MM.1S (cell line): ENCODE measurements at regions not wholly inside any gene's neighbourhood (a gene's known extent, or its start where the extent isn't known, plus 50 kb on each side); places are given as distances from the start of the nearest gene placed in this dataset.

Experiments used
- DNase-seq: peaks from one replicate; pipeline ENCODE4 v3.0.0-alpha.2; 2015
- H2AFZ ChIP-seq: fragments of 300-600 bp; sonication (generic); 2 replicates; pipeline ENCODE4 v1.6.0; 2016; ENCODE audit warnings: antibody characterized with exemption, low read length
- H3F3A ChIP-seq: fragments of 300-600 bp; sonication (generic); 2 replicates; pipeline ENCODE4 v1.6.1; 2016; ENCODE audit warnings: mild to moderate bottlenecking, antibody characterized with exemption, low read length, moderate library complexity, mixed read lengths; ENCODE audit not compliant: insufficient read depth
- H3K27ac ChIP-seq: fragments of 300-600 bp; sonication (generic); 2 replicates; pipeline ENCODE4 v1.5.1; 2016; ENCODE audit warnings: mild to moderate bottlenecking, low read length
- H3K27me3 ChIP-seq: fragments of 300-600 bp; sonication (generic); replicated peaks from 2 replicates; pipeline ENCODE4 v1.6.0; 2016; ENCODE audit warnings: low read length; ENCODE audit not compliant: insufficient read depth
- H3K36me3 ChIP-seq: fragments of 300-600 bp; sonication (generic); replicated peaks from 2 replicates; pipeline ENCODE4 v1.6.1; 2016; ENCODE audit warnings: mild to moderate bottlenecking, low read length, mixed read lengths; ENCODE audit not compliant: insufficient read depth
- H3K4me1 ChIP-seq: fragments of 300-600 bp; sonication (generic); 2 replicates; pipeline ENCODE4 v1.6.1; 2016; ENCODE audit warnings: low read length, mixed read lengths
- H3K4me2 ChIP-seq: fragments of 300-600 bp; sonication (generic); 2 replicates; pipeline ENCODE4 v1.6.0; 2016; ENCODE audit warnings: low read depth, low read length
- H3K4me3 ChIP-seq: fragments of 300-600 bp; sonication (generic); 2 replicates; pipeline ENCODE4 v1.5.1; 2016; ENCODE audit warnings: low read length, mixed read lengths
- H3K79me2 ChIP-seq: fragments of 300-600 bp; sonication (generic); 2 replicates; pipeline ENCODE4 v1.6.1; 2016; ENCODE audit warnings: mixed run types, low read length, mixed read lengths
- H3K9ac ChIP-seq: fragments of 300-600 bp; sonication (generic); 2 replicates; pipeline ENCODE4 v1.6.1; 2016; ENCODE audit warnings: low read length, mixed read lengths
- H3K9me2 ChIP-seq: fragments of 300-600 bp; sonication (generic); replicated peaks from 2 replicates; pipeline ENCODE4 v1.6.1; 2016; ENCODE audit warnings: mild to moderate bottlenecking, low read length, mixed read lengths; ENCODE audit not compliant: insufficient read depth
- H3K9me3 ChIP-seq: fragments of 300-600 bp; sonication (generic); replicated peaks from 2 replicates; pipeline ENCODE4 v1.6.1; 2016; ENCODE audit warnings: mild to moderate bottlenecking, low read length, mixed read lengths; ENCODE audit not compliant: insufficient read depth
- H4K20me1 ChIP-seq: fragments of 300-600 bp; sonication (generic); 2 replicates; pipeline ENCODE4 v1.6.1; 2016; ENCODE audit warnings: mild to moderate bottlenecking, low read length, moderate library complexity, mixed read lengths; ENCODE audit not compliant: insufficient read depth
- CTCF ChIP-seq: fragments of 300-600 bp; sonication (generic); IDR thresholded peaks from 2 replicates; pipeline ENCODE4 v1.5.1; 2016; ENCODE audit warnings: antibody characterized with exemption, low read length, mixed read lengths
- EZH2 ChIP-seq: fragments of 300-600 bp; sonication (generic); optimal IDR thresholded peaks from 2 replicates; pipeline ENCODE3; 2017; ENCODE audit warnings: low read depth, mild to moderate bottlenecking, antibody characterized with exemption, low read length, mixed read lengths
- EZH2phosphoT487 ChIP-seq: fragments of 300-600 bp; sonication (generic); IDR thresholded peaks from 2 replicates; pipeline ENCODE4 v1.6.1; 2018; ENCODE audit warnings: antibody characterized with exemption, low read length

GRCh38 chr3:163491714-163492113 is 1586.6 kb downstream of the SI start:
- Histone ChIP-seq H3K9me3 (no peaks in the 10 kb centered on the region), H4K20me1 (no peaks in the 10 kb centered on the region), H3K9me2 (no peaks in the 10 kb centered on the region), H3K4me1 (peaks cover 4% of the 10 kb centered on the region; the same call in 1 of the 2 replicates), H3K27me3 (no peaks in the 10 kb centered on the region), H3K4me3 (no peak overlapping the region), H3K36me3 (no peaks in the 10 kb centered on the region), H3K27ac (no peak overlapping the region), H3K79me2 (no peaks in the 10 kb centered on the region), H2AFZ (no peak overlapping the region), H3F3A (no peaks in the 10 kb centered on the region), H3K4me2 (no peak overlapping the region), H3K9ac (no peak overlapping the region)
- TF ChIP-seq EZH2phosphoT487, result no peak
- no peak for TF ChIP-seq CTCF
- no peak for DNase-seq

GRCh38 chr3:163490119-163490518 is 1588.2 kb downstream of the SI start:
- H3K27me3 ChIP-seq, result no peaks in the 10 kb centered on the region
- H3K9ac ChIP-seq, result no peak overlapping the region
- H3K4me3 ChIP-seq, result no peak overlapping the region
- H4K20me1 ChIP-seq, result no peaks in the 10 kb centered on the region
- peaks cover 4% of the 10 kb centered on the region; the same call in 1 of the 2 replicates for H3K4me1 ChIP-seq
- H3K27ac ChIP-seq, result no peak overlapping the region
- H3K4me2 ChIP-seq, result no peak overlapping the region
- H3K9me3 ChIP-seq, result no peaks in the 10 kb centered on the region
- no peak overlapping the region for H2AFZ ChIP-seq
- H3F3A ChIP-seq, result no peaks in the 10 kb centered on the region
- DNase-seq, result peak; percentile 94
- no peaks in the 10 kb centered on the region for H3K9me2 ChIP-seq
- TF ChIP-seq EZH2phosphoT487 (no peak), CTCF (peak; percentile 98), EZH2 (no peak)
- no peaks in the 10 kb centered on the region for H3K79me2 ChIP-seq
- H3K36me3 ChIP-seq, result no peaks in the 10 kb centered on the region

GRCh38 chr3:163482695-163483094 is 1595.6 kb downstream of the SI start:
- no peak for DNase-seq
- no peak overlapping the region for H2AFZ ChIP-seq
- no peaks in the 10 kb centered on the region for H3F3A ChIP-seq
- no peaks in the 10 kb centered on the region for H4K20me1 ChIP-seq
- no peaks in the 10 kb centered on the region for H3K27me3 ChIP-seq
- no peaks in the 10 kb centered on the region for H3K79me2 ChIP-seq
- no peaks in the 10 kb centered on the region for H3K9me3 ChIP-seq
- no peak overlapping the region for H3K27ac ChIP-seq
- H3K36me3 ChIP-seq, result no peaks in the 10 kb centered on the region
- no peak for TF ChIP-seq CTCF
- TF ChIP-seq EZH2, result no peak
- no peak for TF ChIP-seq EZH2phosphoT487
- H3K4me1 ChIP-seq, result no peaks in the 10 kb centered on the region
- H3K9ac ChIP-seq, result no peak overlapping the region
- H3K4me3 ChIP-seq, result no peak overlapping the region
- no peak overlapping the region for H3K4me2 ChIP-seq
- H3K9me2 ChIP-seq, result no peaks in the 10 kb centered on the region
